Heart right ventricle (tissue), 16 donors: ENCODE measurements at regions not wholly inside any gene's neighbourhood (a gene's known extent, or its start where the extent isn't known, plus 50 kb on each side); places are given as distances from the start of the nearest gene placed in this dataset.

Experiments
- ATAC-seq, 8 donors: fragments of 200-7000 bp; cut with Tn5 transposase; one replicate each; pipeline ENCODE4 v1.9.1; 2020; ENCODE audit warnings: mild to moderate bottlenecking in 8 of 8, moderate library complexity in 8 of 8, moderate number of reproducible peaks in 1 of 8
- DNase-seq, 2 donors: peaks; one replicate each; pipeline ENCODE4 v3.0.0-alpha.2; 2020
- H3K27ac ChIP-seq, 10 donors: fragments of 200-600 bp; sonication (generic) in 2 of 10; one replicate each; pipeline versions ENCODE4 v1.5.0 to v1.8.0; 2020 to 2022; ENCODE audit warnings: mild to moderate bottlenecking in 3 of 10
- H3K27me3 ChIP-seq, 7 donors: fragments of 200-600 bp; one replicate each; pipeline ENCODE4 v1.8.0; 2021 to 2022; ENCODE audit warnings: mild to moderate bottlenecking in 2 of 7
- H3K36me3 ChIP-seq, 9 donors: fragments of 200-600 bp; sonication (generic) in 1 of 9; one replicate each; pipeline versions ENCODE4 v1.5.0 to v1.8.0; 2020 to 2022; ENCODE audit warnings: mild to moderate bottlenecking in 2 of 9
- H3K4me1 ChIP-seq, 9 donors: fragments of 200-600 bp; sonication (generic) in 1 of 9; one replicate each; pipeline versions ENCODE4 v1.5.0 to v1.8.0; 2020 to 2022; ENCODE audit warnings: mild to moderate bottlenecking in 4 of 9
- H3K4me3 ChIP-seq, 10 donors: fragments of 200-600 bp; sonication (generic) in 2 of 10; one replicate each; pipeline versions ENCODE4 v1.5.0 to v1.8.0; 2020 to 2022; ENCODE audit warnings: mild to moderate bottlenecking in 7 of 10, moderate library complexity in 2 of 10
- H3K9me3 ChIP-seq, 11 donors: fragments of 200-600 bp in 10 of 11; sonication (generic) in 2 of 11; one replicate each; pipeline versions ENCODE4 v1.5.0 to v1.8.0; 2013 to 2022; ENCODE audit warnings: mild to moderate bottlenecking in 2 of 11, control low read depth in 1 of 11, moderate library complexity in 1 of 11
- CTCF ChIP-seq, 9 donors: fragments of 200-600 bp; sonication (generic) in 2 of 9; IDR thresholded peaks; one replicate each; pipeline versions ENCODE4 v1.5.0 to v1.8.0; 2021 to 2022; ENCODE audit warnings: antibody characterized with exemption in 9 of 9, mild to moderate bottlenecking in 5 of 9, moderate library complexity in 1 of 9
- WGBS, 2 donors: extraction: QIAGEN DNeasy Blood & Tissue Kit; methylation state at CpG; one replicate each; pipeline ENCODE4 v1.1.7; 2013; ENCODE audit warnings: inconsistent platforms in 1 of 2; 5-methylcytosine and 5-hydroxymethylcytosine counted together
- intact Hi-C, 10 donors: fragments of 100-400 bp; cut with DNase I; formaldehyde crosslinking; loops; one replicate each; pipeline versions ENCODE4 v1.11.1 to v1.14.2; 2022
- donor health status: Arrhythmogenic right ventricular cardiomyopathy.
- donor health status: ischemic (EF 13 %, LVEDD 7.1; RV severe dilation, severe dysfunction).
- donor health status: healthy with polysubstance abuse.
- donor health status: DM: no; HTN: yes; CAD: no.
- donor health status: DM: no; HTN: no; CAD: no.
- donor health status: ischemic (EF 25% LVEDD 6.9; RV normal size, moderate dysfunction).
- donor health status: ischemic (EF 25% LVEDD 5.7; RV mildly dilated, moderate dysfunction).
- donor health status: healthy.
- donor health status: DM: yes; HTN: yes; CAD: no.
- donor health status: Ischemic cardiomyopathy.
- donor health status: ischemic (EF 35%, LVEDD 5.7; RV mildly dilated, moderate dysfunction).
- donor health status: nonischemic (EF 11% LVEDD 7.7; RV severe dilation, severe dysfunction).
- donor health status: DM: yes; HTN: yes; CAD: no.
- donor health status: PGD.
- donor health status: ischemic (EF 29% LVEDD 5.4; RV normal size, mild dysfunction).
- donor health status: nonischemic (EF 23%, LVEDD 6.1; RV moderate dilation, normal function).

- no peak for ATAC-seq
- Histone ChIP-seq H3K4me3 (no peak overlapping the region), H3K27ac (no peak overlapping the region), H3K27me3 (no peaks in the 10 kb centered on the region), H3K36me3 (no peaks in the 10 kb centered on the region), H3K9me3 (peaks cover 0 to 10% (median 0%) of the 10 kb centered on the region in 11 donors), H3K4me1 (no peaks in the 10 kb centered on the region)
- intact Hi-C loops, result no loop called here
- 86 to 88% methylated on average over 2 of the region's 2 CpGs for WGBS, 2 donors
- TF ChIP-seq CTCF (IDR thresholded peaks at IDR 0.05), result no peak
- DNase-seq, result no peak
Observed at GRCh38 chr7:110066843-110067242, 1024.1 kb upstream of the LRRN3 start.

GRCh38 chr7:110071192-110071591 is 1019.7 kb upstream of the LRRN3 start:
- H3K27me3 ChIP-seq, result no peaks in the 10 kb centered on the region
- H3K36me3 ChIP-seq, result no peaks in the 10 kb centered on the region
- intact Hi-C loops, result no loop called here
- peaks cover 0 to 10% (median 0%) of the 10 kb centered on the region in 11 donors for H3K9me3 ChIP-seq
- WGBS, 2 donors, result 70 to 71% methylated on average over 4 of the region's 4 CpGs
- TF ChIP-seq CTCF (IDR thresholded peaks at IDR 0.05), result no peak
- H3K4me1 ChIP-seq, result no peaks in the 10 kb centered on the region
- no peak overlapping the region for H3K27ac ChIP-seq
- ATAC-seq (no peak), DNase-seq (no peak)
- H3K4me3 ChIP-seq, result no peak overlapping the region

GRCh38 chr7:110075450-110075849 is 1015.5 kb upstream of the LRRN3 start:
- no peaks in the 10 kb centered on the region for H3K4me1 ChIP-seq
- no peak for ATAC-seq
- 65 to 68% methylated on average over 1 of the region's 1 CpG for WGBS, 2 donors
- no peak for TF ChIP-seq CTCF (IDR thresholded peaks at IDR 0.05)
- no peak overlapping the region for H3K27ac ChIP-seq
- no peak for DNase-seq
- H3K9me3 ChIP-seq, result peaks cover 0 to 16% (median 0%) of the 10 kb centered on the region in 11 donors
- no peaks in the 10 kb centered on the region for H3K27me3 ChIP-seq
- H3K4me3 ChIP-seq, result no peak overlapping the region
- H3K36me3 ChIP-seq, result no peaks in the 10 kb centered on the region
- intact Hi-C loops, result no loop called here

GRCh38 chr7:110076194-110076593 is 1014.7 kb upstream of the LRRN3 start:
- Histone ChIP-seq H3K27me3 (no peaks in the 10 kb centered on the region), H3K4me1 (no peaks in the 10 kb centered on the region), H3K9me3 (peaks cover 0 to 16% (median 0%) of the 10 kb centered on the region in 11 donors), H3K27ac (no peak overlapping the region), H3K4me3 (no peak overlapping the region), H3K36me3 (no peaks in the 10 kb centered on the region)
- ATAC-seq (no peak), DNase-seq (no peak)
- TF ChIP-seq CTCF (IDR thresholded peaks at IDR 0.05), result no peak
- 89 to 92% methylated on average over 3 of the region's 3 CpGs for WGBS, 2 donors
- intact Hi-C loops, result no loop called here
